GM18867 (cell line): ENCODE measurements at regions not wholly inside any gene's neighbourhood (a gene's known extent, or its start where the extent isn't known, plus 50 kb on each side); places are given as distances from the start of the nearest gene placed in this dataset.
"Not testable (repeated sequence)": the region's sequence is repeated elsewhere in the genome, so short reads cannot be mapped to it uniquely, and the experiment has no call there.

Source experiments
- ATAC-seq: cut with Tn5 transposase; IDR thresholded peaks from one replicate; pipeline ENCODE4 v1.9.1; 2021; ENCODE audit warnings: mild to moderate bottlenecking, moderate library complexity; ENCODE audit not compliant: unreplicated experiment

DNA sequence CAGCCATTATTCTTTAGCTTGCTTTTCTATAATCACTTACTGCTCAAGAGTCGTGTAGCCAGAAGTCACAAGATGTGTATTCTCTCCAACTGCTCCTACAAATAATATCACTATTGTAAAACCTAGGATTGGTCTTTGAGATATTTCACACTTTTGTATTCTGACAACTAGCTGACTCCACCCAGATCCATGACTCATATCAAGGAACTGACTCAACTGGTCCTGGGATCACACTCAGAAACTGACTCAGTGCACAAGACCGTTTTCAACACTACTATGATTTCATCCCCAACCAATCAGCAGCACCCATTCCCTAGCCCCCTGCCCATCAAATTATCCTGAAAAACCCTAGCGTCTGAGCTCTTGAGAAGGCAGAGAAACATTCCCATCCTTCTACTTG is 56.5 kb upstream of the ORC5 start:
- no peak for ATAC-seq

DNA sequence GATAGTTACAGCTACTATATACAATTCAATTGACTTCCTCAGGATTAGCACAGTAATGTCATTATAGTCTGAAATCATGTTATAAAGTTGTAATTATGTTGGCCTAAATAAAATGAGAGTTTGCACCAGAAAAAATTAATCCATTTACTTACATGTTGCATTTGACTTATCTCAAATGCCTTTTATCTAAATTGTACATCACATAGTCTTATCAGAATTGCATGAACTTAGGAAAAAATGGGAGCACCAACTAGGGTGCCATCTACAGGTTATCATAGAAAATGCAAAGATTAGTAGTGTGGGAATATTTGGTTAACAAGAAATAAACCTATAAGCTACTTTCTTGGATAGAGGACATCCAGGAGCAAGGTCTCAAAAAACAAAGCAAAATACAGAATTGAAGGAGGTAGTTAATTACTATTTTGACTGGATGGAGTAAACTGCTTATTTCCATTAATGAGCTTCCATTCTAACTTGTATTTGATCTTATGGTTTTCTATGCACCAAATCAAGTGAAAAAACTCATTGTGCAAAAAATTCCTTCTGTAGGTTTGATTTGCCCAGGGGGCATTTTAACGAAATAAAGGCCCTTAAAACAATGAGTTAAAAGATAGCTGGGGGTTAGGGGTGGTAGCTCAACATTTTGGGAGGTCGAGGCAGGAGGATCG is 60.0 kb upstream of the ORC5 start:
- ATAC-seq: no peak

DNA sequence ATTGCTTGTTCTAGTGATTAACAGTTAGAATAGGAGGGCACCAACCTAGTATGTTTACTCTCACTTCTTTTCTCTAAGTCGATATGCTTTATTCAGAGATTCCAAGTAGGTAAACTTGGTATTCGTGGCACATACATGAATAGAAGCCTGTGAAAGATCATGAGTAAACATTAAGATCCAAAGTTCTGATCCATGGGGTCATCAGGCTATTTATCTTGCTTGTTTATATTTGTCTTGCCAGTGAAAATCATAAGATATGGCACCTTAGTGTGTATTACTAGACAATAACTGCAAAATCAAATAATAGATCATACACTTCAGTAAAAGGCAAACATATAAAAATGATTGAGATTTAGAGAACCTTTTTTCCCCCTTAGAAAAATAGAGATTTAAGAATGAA is 56.5 kb upstream of the LHFPL3 start:
- ATAC-seq: no peak

DNA sequence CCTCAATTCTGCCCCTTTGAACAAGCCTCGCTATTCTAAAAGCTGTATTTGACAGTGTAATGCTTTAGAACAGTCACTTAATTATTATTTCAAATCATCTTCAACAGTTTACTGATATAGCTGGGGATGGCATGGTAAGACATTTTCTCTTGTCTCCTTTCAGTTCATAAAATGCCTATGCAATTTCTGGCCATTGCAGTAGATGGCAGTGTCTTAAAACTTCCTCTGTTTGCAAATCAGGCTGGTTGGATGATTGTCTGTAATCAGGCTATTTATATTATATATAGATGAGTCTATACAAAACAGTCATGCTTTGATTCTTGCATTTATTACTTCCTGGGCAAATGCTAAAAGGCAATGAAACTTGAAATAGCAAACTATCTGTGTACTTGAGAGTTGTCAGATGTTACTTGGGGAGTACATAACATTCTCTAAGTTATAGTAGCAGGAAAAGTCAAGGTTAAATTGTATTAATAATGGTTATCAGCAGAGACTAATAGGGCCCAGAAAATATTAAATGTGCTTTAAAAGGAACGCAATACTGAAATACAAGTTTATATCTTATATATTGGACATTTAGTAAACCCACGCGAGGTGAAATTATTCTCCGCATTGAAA is 55.5 kb upstream of the LHFPL3 start:
- ATAC-seq: peak; percentile 65

DNA sequence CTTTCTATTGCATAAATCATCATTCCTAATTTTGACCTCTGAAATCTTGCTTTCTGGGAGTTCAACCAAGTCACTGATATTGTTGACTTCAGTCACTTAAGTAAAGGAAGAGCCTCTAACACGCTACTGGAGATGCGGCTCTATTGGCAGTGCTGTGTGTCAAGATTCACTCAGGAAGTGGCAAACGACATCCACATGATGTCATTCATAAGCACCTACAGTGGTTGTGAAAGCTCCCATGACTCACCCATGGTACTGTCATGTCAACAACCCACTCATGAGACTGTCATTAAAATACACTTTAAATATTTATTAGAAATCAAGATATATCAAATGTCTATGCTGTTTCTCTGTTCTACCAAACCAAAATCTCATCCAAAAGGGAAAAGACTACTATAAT is 52.5 kb upstream of the LHFPL3 start:
- no peak for ATAC-seq

DNA sequence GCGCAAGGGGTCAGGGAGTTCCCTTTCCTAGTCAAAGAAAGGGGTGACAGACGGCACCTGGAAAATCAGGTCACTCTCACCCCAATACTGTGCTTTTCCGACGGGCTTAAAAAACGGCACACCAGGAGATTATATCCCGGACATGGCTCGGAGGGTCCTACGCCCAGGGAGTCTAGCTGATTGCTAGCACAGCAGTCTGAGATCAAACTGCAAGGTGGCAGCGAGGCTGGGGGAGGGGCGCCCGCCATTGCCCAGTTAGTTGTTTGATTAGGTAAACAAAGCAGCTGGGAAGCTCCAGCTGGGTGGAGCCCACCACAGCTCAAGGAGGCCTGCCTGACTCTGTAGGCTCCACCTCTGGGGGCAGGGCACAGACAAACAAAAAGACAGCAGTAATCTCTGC is 51.7 kb upstream of the LHFPL3 start:
- ATAC-seq: not testable (repeated sequence)
